ENCODE measurements at regions not wholly inside any gene's neighbourhood (a gene's known extent, or its start where the extent isn't known, plus 50 kb on each side); places are given as distances from the start of the nearest gene placed in this dataset.

DNA sequence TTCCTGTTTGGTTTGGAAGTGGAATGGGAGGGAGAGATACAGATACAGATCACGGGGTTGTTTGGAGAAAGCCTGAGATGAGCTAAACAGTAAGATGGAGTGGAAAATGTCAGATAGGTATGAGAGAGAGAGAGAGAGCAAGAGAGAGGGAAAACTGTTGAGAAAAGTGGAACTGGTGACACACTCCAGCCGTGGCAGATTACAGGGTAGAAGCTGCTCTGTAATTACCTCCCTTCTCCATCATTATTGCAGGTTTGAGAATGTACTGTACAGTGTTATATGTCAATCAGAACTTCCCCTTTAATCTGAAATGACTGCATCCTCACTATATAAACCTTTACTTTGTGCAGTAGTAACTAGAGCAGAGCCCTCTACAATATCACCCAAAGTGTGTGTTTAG is 74.5 kb upstream of the WWC1 start:
- no peak overlapping the region for H3K4me3 ChIP-seq (replicated peaks; ENCODE audit: low read depth, low read length)
- TF ChIP-seq, protein P1, sequence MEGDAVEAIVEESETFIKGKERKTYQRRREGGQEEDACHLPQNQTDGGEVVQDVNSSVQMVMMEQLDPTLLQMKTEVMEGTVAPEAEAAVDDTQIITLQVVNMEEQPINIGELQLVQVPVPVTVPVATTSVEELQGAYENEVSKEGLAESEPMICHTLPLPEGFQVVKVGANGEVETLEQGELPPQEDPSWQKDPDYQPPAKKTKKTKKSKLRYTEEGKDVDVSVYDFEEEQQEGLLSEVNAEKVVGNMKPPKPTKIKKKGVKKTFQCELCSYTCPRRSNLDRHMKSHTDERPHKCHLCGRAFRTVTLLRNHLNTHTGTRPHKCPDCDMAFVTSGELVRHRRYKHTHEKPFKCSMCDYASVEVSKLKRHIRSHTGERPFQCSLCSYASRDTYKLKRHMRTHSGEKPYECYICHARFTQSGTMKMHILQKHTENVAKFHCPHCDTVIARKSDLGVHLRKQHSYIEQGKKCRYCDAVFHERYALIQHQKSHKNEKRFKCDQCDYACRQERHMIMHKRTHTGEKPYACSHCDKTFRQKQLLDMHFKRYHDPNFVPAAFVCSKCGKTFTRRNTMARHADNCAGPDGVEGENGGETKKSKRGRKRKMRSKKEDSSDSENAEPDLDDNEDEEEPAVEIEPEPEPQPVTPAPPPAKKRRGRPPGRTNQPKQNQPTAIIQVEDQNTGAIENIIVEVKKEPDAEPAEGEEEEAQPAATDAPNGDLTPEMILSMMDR (IDR thresholded peaks at IDR 0.05; ENCODE audit: low read depth, low read length, missing control alignments) = no peak
- no peak for DNase-seq (ENCODE audit: extremely low read depth, low read depth)

DNA sequence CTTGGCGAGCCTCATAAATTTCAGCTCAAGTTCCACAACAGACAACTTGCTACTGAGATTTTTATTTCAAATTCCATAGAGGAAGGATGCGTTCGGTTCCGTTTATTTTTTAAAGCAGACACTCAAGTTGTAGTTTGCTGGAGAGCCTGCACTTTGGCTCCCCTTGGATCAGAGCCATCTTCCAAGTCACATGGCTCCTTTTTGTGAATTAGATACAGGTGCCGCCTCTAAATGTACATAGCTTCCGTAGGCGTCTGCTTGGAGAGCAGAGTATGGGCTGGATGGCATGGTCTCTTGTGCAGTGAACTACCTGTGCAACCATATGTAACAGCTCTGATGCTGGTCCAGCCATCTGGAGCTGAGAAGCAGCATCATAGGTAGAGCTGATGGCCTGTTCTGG is 73.9 kb upstream of the WWC1 start:
- no peak for DNase-seq (ENCODE audit: extremely low read depth, low read depth)
- TF ChIP-seq, protein P1 (IDR thresholded peaks at IDR 0.05; ENCODE audit: low read depth, low read length, missing control alignments) = no peak
- H3K4me3 ChIP-seq (replicated peaks; ENCODE audit: low read depth, low read length) = no peak overlapping the region

DNA sequence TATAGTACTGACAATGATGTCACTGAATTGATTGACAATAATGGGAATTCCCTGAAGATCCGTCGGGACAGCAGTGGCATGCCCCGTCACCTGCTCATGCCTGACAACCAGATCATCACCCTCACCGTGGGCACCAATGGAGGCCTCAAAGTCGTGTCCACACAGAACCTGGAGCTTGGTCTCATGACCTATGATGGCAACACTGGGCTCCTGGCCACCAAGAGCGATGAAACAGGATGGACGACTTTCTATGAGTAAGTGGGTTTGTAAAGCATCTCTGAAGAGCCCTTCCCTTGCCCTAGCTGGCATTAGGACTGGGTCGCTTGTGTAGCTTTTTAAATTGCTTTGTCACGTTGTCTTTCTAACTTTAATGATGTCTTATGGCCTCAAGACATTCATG is 72.7 kb upstream of the WWC1 start:
- no peak for DNase-seq (ENCODE audit: extremely low read depth, low read depth)

DNA sequence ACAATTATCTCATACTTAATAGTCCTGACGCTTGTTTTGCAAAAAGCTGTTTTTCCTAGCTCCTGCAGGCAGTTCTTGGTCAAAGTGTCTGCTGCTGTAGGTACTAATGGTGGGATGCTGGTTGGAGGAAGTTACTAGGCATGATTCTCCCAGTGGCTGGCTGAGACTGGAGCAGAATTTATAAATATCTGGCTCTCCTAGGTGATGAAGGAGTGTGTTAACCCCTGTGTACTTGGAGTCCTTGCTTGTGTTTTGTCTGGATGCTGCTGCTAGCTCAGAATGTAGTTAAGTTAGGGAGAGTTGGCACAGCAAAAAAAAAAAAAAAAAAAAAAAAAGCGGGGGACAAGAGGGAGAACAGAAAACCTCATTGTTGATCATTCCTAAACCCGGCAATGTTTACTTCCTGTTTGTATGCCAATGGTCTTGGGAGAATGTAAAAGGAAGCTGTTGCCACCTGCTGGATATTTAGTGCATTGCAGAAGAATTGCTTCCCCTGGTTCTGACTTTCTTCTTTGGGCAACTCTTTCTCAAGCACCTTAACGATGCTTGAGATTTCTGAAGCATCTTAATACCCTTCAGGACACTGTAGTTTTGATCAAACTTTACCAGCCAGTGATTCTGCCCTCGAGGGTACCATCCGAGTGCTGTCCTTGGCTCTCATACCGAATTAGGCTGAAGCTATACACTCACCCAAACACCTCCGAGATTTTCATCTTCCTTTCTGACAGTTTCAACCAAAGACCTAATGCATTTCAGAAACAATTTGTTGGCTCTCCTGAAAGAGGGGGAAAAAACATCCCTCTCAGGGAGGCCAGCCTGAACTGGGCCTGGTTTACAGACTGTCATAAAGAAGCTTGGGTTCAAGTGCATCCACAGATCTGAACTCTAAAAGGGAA is 71.7 kb upstream of the WWC1 start:
- DNase-seq (ENCODE audit: extremely low read depth, low read depth) = peak; percentile 61
- TF ChIP-seq, protein P1 (IDR thresholded peaks at IDR 0.05; ENCODE audit: low read depth, low read length, missing control alignments) = peak; percentile 82
- H3K4me3 ChIP-seq (replicated peaks; ENCODE audit: low read depth, low read length) = no peak overlapping the region

More for the DNA sequence above, 72.7 kb upstream of the WWC1 start:
- H3K4me3 ChIP-seq (replicated peaks; ENCODE audit: low read depth, low read length) = no peak overlapping the region
- TF ChIP-seq, protein P1 (IDR thresholded peaks at IDR 0.05; ENCODE audit: low read depth, low read length, missing control alignments) = no peak

DNA sequence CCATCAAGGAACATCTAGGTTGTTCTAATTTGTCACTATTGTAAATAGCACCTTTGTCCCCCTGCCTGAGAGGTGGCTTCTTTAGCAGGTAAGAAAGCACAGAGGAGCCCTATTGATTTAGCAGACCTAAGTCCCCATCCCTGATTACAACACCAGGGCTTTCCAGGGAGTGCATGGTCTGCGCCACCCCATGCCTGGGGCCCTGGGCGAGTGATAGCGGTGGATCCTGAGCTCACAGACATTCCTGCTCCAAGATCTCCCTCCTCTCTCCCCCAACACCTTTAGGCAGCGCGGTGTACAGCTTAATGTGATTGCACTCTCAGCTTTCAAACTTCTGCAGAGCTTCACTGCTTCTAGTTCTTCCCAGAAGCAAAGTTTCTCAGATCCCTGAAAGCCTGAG is 67.4 kb upstream of the WWC1 start:
- H3K4me3 ChIP-seq (replicated peaks; ENCODE audit: low read depth, low read length) = no peak overlapping the region
- DNase-seq (ENCODE audit: extremely low read depth, low read depth) = no peak
- TF ChIP-seq, protein P1 (IDR thresholded peaks at IDR 0.05; ENCODE audit: low read depth, low read length, missing control alignments) = no peak

DNA sequence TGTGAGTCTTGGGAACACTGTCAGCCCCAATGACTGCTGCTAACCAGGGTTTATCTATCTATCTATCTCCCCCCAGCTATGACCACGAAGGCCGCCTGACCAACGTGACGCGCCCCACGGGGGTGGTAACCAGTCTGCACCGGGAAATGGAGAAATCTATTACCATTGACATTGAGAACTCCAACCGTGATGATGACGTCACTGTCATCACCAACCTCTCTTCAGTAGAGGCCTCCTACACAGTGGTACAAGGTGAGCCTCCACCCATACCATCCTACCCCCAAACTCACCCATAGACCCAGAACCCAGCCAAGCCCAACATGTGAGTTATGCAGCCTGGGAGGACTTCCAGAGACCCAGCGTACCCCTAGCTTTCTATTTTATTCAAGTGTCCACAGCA is 65.4 kb upstream of the WWC1 start:
- H3K4me3 ChIP-seq (replicated peaks; ENCODE audit: low read depth, low read length) = no peak overlapping the region
- no peak for DNase-seq (ENCODE audit: extremely low read depth, low read depth)
- TF ChIP-seq, protein P1 (IDR thresholded peaks at IDR 0.05; ENCODE audit: low read depth, low read length, missing control alignments) = no peak
